ENCODE measurements at regions not wholly inside any gene's neighbourhood (a gene's known extent, or its start where the extent isn't known, plus 50 kb on each side); places are given as distances from the start of the nearest gene placed in this dataset.

GRCh38 chr4:129438456-129438981 lies 342.6 kb downstream of the C4orf33 start:
- TF ChIP-seq, protein P1, sequence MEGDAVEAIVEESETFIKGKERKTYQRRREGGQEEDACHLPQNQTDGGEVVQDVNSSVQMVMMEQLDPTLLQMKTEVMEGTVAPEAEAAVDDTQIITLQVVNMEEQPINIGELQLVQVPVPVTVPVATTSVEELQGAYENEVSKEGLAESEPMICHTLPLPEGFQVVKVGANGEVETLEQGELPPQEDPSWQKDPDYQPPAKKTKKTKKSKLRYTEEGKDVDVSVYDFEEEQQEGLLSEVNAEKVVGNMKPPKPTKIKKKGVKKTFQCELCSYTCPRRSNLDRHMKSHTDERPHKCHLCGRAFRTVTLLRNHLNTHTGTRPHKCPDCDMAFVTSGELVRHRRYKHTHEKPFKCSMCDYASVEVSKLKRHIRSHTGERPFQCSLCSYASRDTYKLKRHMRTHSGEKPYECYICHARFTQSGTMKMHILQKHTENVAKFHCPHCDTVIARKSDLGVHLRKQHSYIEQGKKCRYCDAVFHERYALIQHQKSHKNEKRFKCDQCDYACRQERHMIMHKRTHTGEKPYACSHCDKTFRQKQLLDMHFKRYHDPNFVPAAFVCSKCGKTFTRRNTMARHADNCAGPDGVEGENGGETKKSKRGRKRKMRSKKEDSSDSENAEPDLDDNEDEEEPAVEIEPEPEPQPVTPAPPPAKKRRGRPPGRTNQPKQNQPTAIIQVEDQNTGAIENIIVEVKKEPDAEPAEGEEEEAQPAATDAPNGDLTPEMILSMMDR (optimal IDR thresholded peaks at IDR 0.05 in 1 of 3, IDR thresholded peaks at IDR 0.05 in 1 of 3, conservative IDR thresholded peaks at IDR 0.05 in 1 of 3; ENCODE audit: extremely low read depth in 1 of 3, insufficient read depth in 2 of 3, low read length in 3 of 3), result no peak
- no peak for TF ChIP-seq EZH2 (IDR thresholded peaks at IDR 0.05; ENCODE audit: low read length)
